SK-N-SH (cell line): ENCODE measurements at regions not wholly inside any gene's neighbourhood (a gene's known extent, or its start where the extent isn't known, plus 50 kb on each side); places are given as distances from the start of the nearest gene placed in this dataset.

Experiments used
- CTCF ChIP-seq: fragments of 200-600 bp; sonication (generic); IDR thresholded peaks from 2 replicates; pipeline ENCODE4 v1.6.1; 2017; ENCODE audit warnings: antibody characterized with exemption, mild to moderate bottlenecking, moderate library complexity
- EP300 ChIP-seq, 2 experiments: IDR thresholded peaks; 2 replicates each; pipeline versions ENCODE4 v1.4.0 to v1.6.1; 2012; ENCODE audit warnings: borderline replicate concordance in 1 of 2, low read depth in 1 of 2, low read length in 1 of 2
- EZH2phosphoT487 ChIP-seq: fragments of 200-600 bp; sonication (generic); IDR thresholded peaks from 2 replicates; pipeline ENCODE4 v1.6.1; 2017; ENCODE audit warnings: low read depth, mixed run types, mild to moderate bottlenecking, antibody characterized with exemption, moderate library complexity, borderline replicate concordance
- FOXJ3 ChIP-seq: sonication (generic); formaldehyde crosslinking; IDR thresholded peaks from 2 replicates; pipeline ENCODE4 v1.5.1; 2020; ENCODE audit warnings: mild to moderate bottlenecking, missing genetic modification reagents
- GABPA ChIP-seq: IDR thresholded peaks from 2 replicates; pipeline ENCODE4 v1.4.0; 2012; ENCODE audit warnings: low read depth, mild to moderate bottlenecking
- GATA2 ChIP-seq: sonication (generic); formaldehyde crosslinking; IDR thresholded peaks from 2 replicates; pipeline ENCODE4 v1.5.0; 2020; ENCODE audit warnings: mild to moderate bottlenecking, missing genetic modification reagents
- IRF3 ChIP-seq: fragments of 150-350 bp; IDR thresholded peaks from 2 replicates; pipeline ENCODE4 v1.6.1; 2016; ENCODE audit warnings: mild to moderate bottlenecking, low read depth, low read length
- MAX ChIP-seq: IDR thresholded peaks from 2 replicates; pipeline ENCODE4 v1.4.0; 2012; ENCODE audit warnings: low read depth
- MXI1 ChIP-seq: IDR thresholded peaks from 2 replicates; pipeline ENCODE4 v1.6.1; 2012; ENCODE audit warnings: mild to moderate bottlenecking, low read depth, low read length, improper control_type of control experiment
- POLR2AphosphoS5 ChIP-seq: IDR thresholded peaks from 2 replicates; pipeline ENCODE4 v1.6.1; 2012; ENCODE audit warnings: low read depth, low read length
- REST ChIP-seq: IDR thresholded peaks from 2 replicates; pipeline ENCODE4 v1.6.1; 2012; ENCODE audit warnings: mild to moderate bottlenecking, low read depth, low read length, moderate library complexity
- SMC3 ChIP-seq: IDR thresholded peaks from 2 replicates; pipeline ENCODE4 v1.6.1; 2012; ENCODE audit warnings: low read depth, low read length, improper control_type of control experiment
- TAF1 ChIP-seq: IDR thresholded peaks from 2 replicates; pipeline ENCODE4 v1.6.1; 2012; ENCODE audit warnings: low read depth, mild to moderate bottlenecking, low read length, moderate library complexity, borderline replicate concordance
- USF1 ChIP-seq: IDR thresholded peaks from 2 replicates; pipeline ENCODE4 v1.4.0; 2012; ENCODE audit warnings: low read depth, borderline replicate concordance

- no peak for TF ChIP-seq POLR2AphosphoS5
- no peak for TF ChIP-seq CTCF
- no peak for TF ChIP-seq EP300 (IDR thresholded peaks at IDR 0.05; ENCODE audit: borderline replicate concordance in 1 of 2, low read depth in 1 of 2, low read length in 1 of 2)
- no peak for TF ChIP-seq GABPA
- no peak for TF ChIP-seq REST
- no peak for TF ChIP-seq IRF3
- TF ChIP-seq TAF1 = no peak
- TF ChIP-seq MAX = no peak
- no peak for TF ChIP-seq USF1
- no peak for TF ChIP-seq SMC3
- TF ChIP-seq FOXJ3 (CRISPR knock-in tag) = no peak
- no peak for TF ChIP-seq EZH2phosphoT487
- TF ChIP-seq GATA2 = no peak
- TF ChIP-seq MXI1 = no peak
These were observed 796.7 kb upstream of the ADGRL2 start for GRCh38 chr1:81004011-81004410.
